ENCODE measurements at regions not wholly inside any gene's neighbourhood (a gene's known extent, or its start where the extent isn't known, plus 50 kb on each side); places are given as distances from the start of the nearest gene placed in this dataset.
"Not testable (repeated sequence)": the region's sequence is repeated elsewhere in the genome, so short reads cannot be mapped to it uniquely, and the experiment has no call there.

GRCh38 chr6:134665029-134665723, 284.7 kb downstream of the ALDH8A1 start:
- Histone ChIP-seq H3K9me3 (ENCODE audit: control insufficient read depth in 1 of 2, low read length in 2 of 2) (no peaks in the 10 kb centered on the region), H3K27ac (ENCODE audit: low read length) (no peak overlapping the region), H3K4me3 (ENCODE audit: low read depth in 1 of 2, low read length in 2 of 2) (no peak overlapping the region), H3K27me3 (ENCODE audit: low read depth, low read length) (no peaks in the 10 kb centered on the region), H3K36me3 (ENCODE audit: control insufficient read depth in 1 of 2, insufficient read depth in 2 of 2, low read length in 2 of 2) (no peaks in the 10 kb centered on the region), H3K4me1 (ENCODE audit: control insufficient read depth in 1 of 2, insufficient read depth in 2 of 2, low read length in 2 of 2) (no peaks in the 10 kb centered on the region)

GRCh38 chr6:134663800-134664535, 285.9 kb downstream of the ALDH8A1 start:
- H3K4me3 ChIP-seq (ENCODE audit: low read depth in 1 of 2, low read length in 2 of 2) = no peak overlapping the region
- H3K27ac ChIP-seq (ENCODE audit: low read length) = no peak overlapping the region
- no peaks in the 10 kb centered on the region for H3K27me3 ChIP-seq (ENCODE audit: low read depth, low read length)
- H3K4me1 ChIP-seq (ENCODE audit: control insufficient read depth in 1 of 2, insufficient read depth in 2 of 2, low read length in 2 of 2) = no peaks in the 10 kb centered on the region
- no peaks in the 10 kb centered on the region for H3K36me3 ChIP-seq (ENCODE audit: control insufficient read depth in 1 of 2, insufficient read depth in 2 of 2, low read length in 2 of 2)
- H3K9me3 ChIP-seq (ENCODE audit: control insufficient read depth in 1 of 2, low read length in 2 of 2) = no peaks in the 10 kb centered on the region

GRCh38 chr6:134663356-134663755, 286.5 kb downstream of the ALDH8A1 start:
- Histone ChIP-seq H3K4me3 (ENCODE audit: low read depth in 1 of 2, low read length in 2 of 2) (no peak overlapping the region), H3K27ac (ENCODE audit: low read length) (no peak overlapping the region), H3K36me3 (ENCODE audit: control insufficient read depth in 1 of 2, insufficient read depth in 2 of 2, low read length in 2 of 2) (no peaks in the 10 kb centered on the region), H3K9me3 (ENCODE audit: control insufficient read depth in 1 of 2, low read length in 2 of 2) (no peaks in the 10 kb centered on the region), H3K4me1 (ENCODE audit: control insufficient read depth in 1 of 2, insufficient read depth in 2 of 2, low read length in 2 of 2) (no peaks in the 10 kb centered on the region), H3K27me3 (ENCODE audit: low read depth, low read length) (no peaks in the 10 kb centered on the region)

- no peaks in the 10 kb centered on the region for H3K4me1 ChIP-seq (ENCODE audit: control insufficient read depth in 1 of 2, insufficient read depth in 2 of 2, low read length in 2 of 2)
- no peaks in the 10 kb centered on the region for H3K9me3 ChIP-seq (ENCODE audit: control insufficient read depth in 1 of 2, low read length in 2 of 2)
- no peaks in the 10 kb centered on the region for H3K36me3 ChIP-seq (ENCODE audit: control insufficient read depth in 1 of 2, insufficient read depth in 2 of 2, low read length in 2 of 2)
- no peaks in the 10 kb centered on the region for H3K27me3 ChIP-seq (ENCODE audit: low read depth, low read length)
- H3K27ac ChIP-seq (ENCODE audit: low read length) = no peak overlapping the region
- H3K4me3 ChIP-seq (ENCODE audit: low read depth in 1 of 2, low read length in 2 of 2) = no peak overlapping the region
These were observed 287.7 kb downstream of the ALDH8A1 start for GRCh38 chr6:134662077-134662700.

- H3K4me3 ChIP-seq (ENCODE audit: low read depth in 1 of 2, low read length in 2 of 2); H3K4me1 ChIP-seq (ENCODE audit: control insufficient read depth in 1 of 2, insufficient read depth in 2 of 2, low read length in 2 of 2); H3K9me3 ChIP-seq (ENCODE audit: control insufficient read depth in 1 of 2, low read length in 2 of 2); H3K36me3 ChIP-seq (ENCODE audit: control insufficient read depth in 1 of 2, insufficient read depth in 2 of 2, low read length in 2 of 2); H3K27ac ChIP-seq (ENCODE audit: low read length); H3K27me3 ChIP-seq (ENCODE audit: low read depth, low read length): not testable (repeated sequence)
These were observed 290.0 kb downstream of the ALDH8A1 start for GRCh38 chr6:134659885-134660284.

GRCh38 chr6:134658596-134658995, 291.3 kb downstream of the ALDH8A1 start:
- Histone ChIP-seq H3K27me3 (ENCODE audit: low read depth, low read length) (no peaks in the 10 kb centered on the region), H3K27ac (ENCODE audit: low read length) (no peak overlapping the region), H3K36me3 (ENCODE audit: control insufficient read depth in 1 of 2, insufficient read depth in 2 of 2, low read length in 2 of 2) (no peaks in the 10 kb centered on the region), H3K4me3 (ENCODE audit: low read depth in 1 of 2, low read length in 2 of 2) (no peak overlapping the region), H3K9me3 (ENCODE audit: control insufficient read depth in 1 of 2, low read length in 2 of 2) (no peaks in the 10 kb centered on the region), H3K4me1 (ENCODE audit: control insufficient read depth in 1 of 2, insufficient read depth in 2 of 2, low read length in 2 of 2) (no peaks in the 10 kb centered on the region)

- Histone ChIP-seq H3K27ac (ENCODE audit: low read length) (no peak overlapping the region), H3K27me3 (ENCODE audit: low read depth, low read length) (no peaks in the 10 kb centered on the region), H3K4me3 (ENCODE audit: low read depth in 1 of 2, low read length in 2 of 2) (no peak overlapping the region), H3K4me1 (ENCODE audit: control insufficient read depth in 1 of 2, insufficient read depth in 2 of 2, low read length in 2 of 2) (no peaks in the 10 kb centered on the region), H3K9me3 (ENCODE audit: control insufficient read depth in 1 of 2, low read length in 2 of 2) (no peaks in the 10 kb centered on the region), H3K36me3 (ENCODE audit: control insufficient read depth in 1 of 2, insufficient read depth in 2 of 2, low read length in 2 of 2) (no peaks in the 10 kb centered on the region)
These were observed 292.0 kb downstream of the ALDH8A1 start for GRCh38 chr6:134657751-134658527.

- no peaks in the 10 kb centered on the region for H3K27me3 ChIP-seq (ENCODE audit: low read depth, low read length)
- no peak overlapping the region for H3K27ac ChIP-seq (ENCODE audit: low read length)
- H3K4me3 ChIP-seq (ENCODE audit: low read depth in 1 of 2, low read length in 2 of 2) = no peak overlapping the region
- H3K4me1 ChIP-seq (ENCODE audit: control insufficient read depth in 1 of 2, insufficient read depth in 2 of 2, low read length in 2 of 2) = no peaks in the 10 kb centered on the region
- no peaks in the 10 kb centered on the region for H3K36me3 ChIP-seq (ENCODE audit: control insufficient read depth in 1 of 2, insufficient read depth in 2 of 2, low read length in 2 of 2)
- no peaks in the 10 kb centered on the region for H3K9me3 ChIP-seq (ENCODE audit: control insufficient read depth in 1 of 2, low read length in 2 of 2)
These were observed 292.6 kb downstream of the ALDH8A1 start for GRCh38 chr6:134657343-134657742.

- H3K4me3 ChIP-seq (ENCODE audit: low read depth in 1 of 2, low read length in 2 of 2) = no peak overlapping the region
- H3K27ac ChIP-seq (ENCODE audit: low read length) = no peak overlapping the region
- H3K36me3 ChIP-seq (ENCODE audit: control insufficient read depth in 1 of 2, insufficient read depth in 2 of 2, low read length in 2 of 2) = no peaks in the 10 kb centered on the region
- H3K27me3 ChIP-seq (ENCODE audit: low read depth, low read length) = no peaks in the 10 kb centered on the region
- no peaks in the 10 kb centered on the region for H3K9me3 ChIP-seq (ENCODE audit: control insufficient read depth in 1 of 2, low read length in 2 of 2)
- no peaks in the 10 kb centered on the region for H3K4me1 ChIP-seq (ENCODE audit: control insufficient read depth in 1 of 2, insufficient read depth in 2 of 2, low read length in 2 of 2)
These were observed 295.1 kb downstream of the ALDH8A1 start for GRCh38 chr6:134654751-134655150.

- H3K4me1 ChIP-seq (ENCODE audit: control insufficient read depth in 1 of 2, insufficient read depth in 2 of 2, low read length in 2 of 2) = no peaks in the 10 kb centered on the region
- H3K27me3 ChIP-seq (ENCODE audit: low read depth, low read length) = no peaks in the 10 kb centered on the region
- H3K9me3 ChIP-seq (ENCODE audit: control insufficient read depth in 1 of 2, low read length in 2 of 2) = no peaks in the 10 kb centered on the region
- no peaks in the 10 kb centered on the region for H3K36me3 ChIP-seq (ENCODE audit: control insufficient read depth in 1 of 2, insufficient read depth in 2 of 2, low read length in 2 of 2)
- no peak overlapping the region for H3K27ac ChIP-seq (ENCODE audit: low read length)
- H3K4me3 ChIP-seq (ENCODE audit: low read depth in 1 of 2, low read length in 2 of 2) = no peak overlapping the region
These were observed 298.4 kb downstream of the ALDH8A1 start for GRCh38 chr6:134651519-134651918.

- no peak overlapping the region for H3K4me3 ChIP-seq (ENCODE audit: low read depth in 1 of 2, low read length in 2 of 2)
- no peak overlapping the region for H3K27ac ChIP-seq (ENCODE audit: low read length)
- no peaks in the 10 kb centered on the region for H3K27me3 ChIP-seq (ENCODE audit: low read depth, low read length)
- no peaks in the 10 kb centered on the region for H3K4me1 ChIP-seq (ENCODE audit: control insufficient read depth in 1 of 2, insufficient read depth in 2 of 2, low read length in 2 of 2)
- H3K9me3 ChIP-seq (ENCODE audit: control insufficient read depth in 1 of 2, low read length in 2 of 2) = no peaks in the 10 kb centered on the region
- no peaks in the 10 kb centered on the region for H3K36me3 ChIP-seq (ENCODE audit: control insufficient read depth in 1 of 2, insufficient read depth in 2 of 2, low read length in 2 of 2)
These were observed 302.0 kb downstream of the ALDH8A1 start for GRCh38 chr6:134647861-134648260.
